ENCODE measurements at regions not wholly inside any gene's neighbourhood (a gene's known extent, or its start where the extent isn't known, plus 50 kb on each side); places are given as distances from the start of the nearest gene placed in this dataset.

- intact Hi-C loops (cut with micrococcal nuclease): no loop called here
Measured at GRCh38 chr16:9557713-9558112, 466.3 kb downstream of the HAPSTR1 start.

- intact Hi-C loops (cut with micrococcal nuclease): no loop called here
Measured at GRCh38 chr16:9566099-9566498, 474.7 kb downstream of the HAPSTR1 start.

GRCh38 chr16:9567666-9568065 is 476.2 kb downstream of the HAPSTR1 start:
- intact Hi-C loops (cut with micrococcal nuclease): no loop called here

GRCh38 chr16:9568261-9568660 is 476.8 kb downstream of the HAPSTR1 start:
- intact Hi-C loops (cut with micrococcal nuclease): no loop called here

- intact Hi-C loops (cut with micrococcal nuclease): no loop called here
Measured at GRCh38 chr16:9570521-9570920, 479.1 kb downstream of the HAPSTR1 start.

- intact Hi-C loops (cut with micrococcal nuclease): no loop called here
Measured at GRCh38 chr16:9578459-9578858, 487.0 kb downstream of the HAPSTR1 start.

GRCh38 chr16:9580025-9580424 is 488.6 kb downstream of the HAPSTR1 start:
- intact Hi-C loops (cut with micrococcal nuclease): no loop called here

- intact Hi-C loops (cut with micrococcal nuclease): no loop called here
Measured at GRCh38 chr16:9593440-9593839, 502.0 kb downstream of the HAPSTR1 start.

GRCh38 chr16:9594047-9594446 is 502.6 kb downstream of the HAPSTR1 start:
- intact Hi-C loops (cut with micrococcal nuclease): no loop called here

- intact Hi-C loops (cut with micrococcal nuclease): no loop called here
Measured at GRCh38 chr16:9594946-9595345, 503.5 kb downstream of the HAPSTR1 start.

GRCh38 chr16:9595393-9595792 is 503.9 kb downstream of the HAPSTR1 start:
- intact Hi-C loops (cut with micrococcal nuclease): no loop called here

- intact Hi-C loops (cut with micrococcal nuclease): no loop called here
Measured at GRCh38 chr16:9596788-9597187, 505.3 kb downstream of the HAPSTR1 start.

GRCh38 chr16:9597967-9598730 is 506.7 kb downstream of the HAPSTR1 start:
- intact Hi-C loops (cut with micrococcal nuclease): no loop called here

- intact Hi-C loops (cut with micrococcal nuclease): no loop called here
Measured at GRCh38 chr16:9598731-9599083, 507.3 kb downstream of the HAPSTR1 start.

GRCh38 chr16:9599415-9600120 is 508.1 kb downstream of the HAPSTR1 start:
- intact Hi-C loops (cut with micrococcal nuclease): no loop called here

- intact Hi-C loops (cut with micrococcal nuclease): no loop called here
Measured at GRCh38 chr16:9602189-9602588, 510.7 kb downstream of the HAPSTR1 start.

- intact Hi-C loops (cut with micrococcal nuclease): no loop called here
Measured at GRCh38 chr16:9603316-9603715, 511.9 kb downstream of the HAPSTR1 start.

- intact Hi-C loops (cut with micrococcal nuclease): no loop called here
Measured at GRCh38 chr16:9607515-9608230, 516.2 kb downstream of the HAPSTR1 start.

GRCh38 chr16:9610727-9611126 is 519.3 kb downstream of the HAPSTR1 start:
- intact Hi-C loops (cut with micrococcal nuclease): no loop called here

- intact Hi-C loops (cut with micrococcal nuclease): no loop called here
Measured at GRCh38 chr16:9612267-9612666, 520.8 kb downstream of the HAPSTR1 start.

GRCh38 chr16:9614389-9614788 is 522.9 kb downstream of the HAPSTR1 start:
- intact Hi-C loops (cut with micrococcal nuclease): no loop called here

GRCh38 chr16:9622268-9622667 is 530.8 kb downstream of the HAPSTR1 start:
- intact Hi-C loops (cut with micrococcal nuclease): no loop called here
